Femur (tissue), 1 donor: ENCODE measurements at regions not wholly inside any gene's neighbourhood (a gene's known extent, or its start where the extent isn't known, plus 50 kb on each side); places are given as distances from the start of the nearest gene placed in this dataset.
"Not testable (repeated sequence)": the region's sequence is repeated elsewhere in the genome, so short reads cannot be mapped to it uniquely, and the experiment has no call there.

Source experiments
- DNase-seq: peaks from one replicate; pipeline ENCODE4 v3.0.0-alpha.2; 2017

GRCh38 chr22:22374163-22374562 is 129.6 kb downstream of the VPREB1 start:
- DNase-seq, result no peak

- DNase-seq, result no peak
Measured at GRCh38 chr22:22374579-22374978, 130.0 kb downstream of the VPREB1 start.

- peak; percentile 80 for DNase-seq
Measured at GRCh38 chr22:22375576-22376351, 131.2 kb downstream of the VPREB1 start.

GRCh38 chr22:22376352-22376706 is 131.7 kb downstream of the VPREB1 start:
- no peak for DNase-seq

GRCh38 chr22:22376884-22377283 is 131.7 kb downstream of the ZNF280B start:
- not testable (repeated sequence) for DNase-seq

- no peak for DNase-seq
Measured at GRCh38 chr22:22377335-22377734, 131.2 kb downstream of the ZNF280B start.

- DNase-seq, result no peak
Measured at GRCh38 chr22:22378446-22379415, 129.8 kb downstream of the ZNF280B start.

GRCh38 chr22:22380098-22381030 is 128.2 kb downstream of the ZNF280B start:
- DNase-seq, result peak; percentile 49

- DNase-seq, result not testable (repeated sequence)
Measured at GRCh38 chr22:22381292-22381691, 127.2 kb downstream of the ZNF280B start.

- DNase-seq, result no peak
Measured at GRCh38 chr22:22384267-22384666, 124.3 kb downstream of the ZNF280B start.

- no peak for DNase-seq
Measured at GRCh38 chr22:22384668-22385244, 123.8 kb downstream of the ZNF280B start.

- no peak for DNase-seq
Measured at GRCh38 chr22:22386602-22387385, 121.7 kb downstream of the ZNF280B start.

GRCh38 chr22:22387386-22387736 is 121.2 kb downstream of the ZNF280B start:
- DNase-seq, result no peak

- no peak for DNase-seq
Measured at GRCh38 chr22:22388090-22388489, 120.5 kb downstream of the ZNF280B start.

- DNase-seq, result no peak
Measured at GRCh38 chr22:22388494-22388893, 120.0 kb downstream of the ZNF280B start.

GRCh38 chr22:22389467-22389866 is 119.1 kb downstream of the ZNF280B start:
- DNase-seq, result no peak

- no peak for DNase-seq
Measured at GRCh38 chr22:22390989-22391388, 117.6 kb downstream of the ZNF280B start.

GRCh38 chr22:22391543-22391942 is 117.0 kb downstream of the ZNF280B start:
- DNase-seq, result no peak

GRCh38 chr22:22392131-22392530 is 116.4 kb downstream of the ZNF280B start:
- no peak for DNase-seq

GRCh38 chr22:22394591-22394990 is 114.0 kb downstream of the ZNF280B start:
- peak; percentile 57 for DNase-seq

GRCh38 chr22:22395245-22395644 is 113.3 kb downstream of the ZNF280B start:
- DNase-seq, result no peak
